ENCODE measurements at regions not wholly inside any gene's neighbourhood (a gene's known extent, or its start where the extent isn't known, plus 50 kb on each side); places are given as distances from the start of the nearest gene placed in this dataset.

DNA sequence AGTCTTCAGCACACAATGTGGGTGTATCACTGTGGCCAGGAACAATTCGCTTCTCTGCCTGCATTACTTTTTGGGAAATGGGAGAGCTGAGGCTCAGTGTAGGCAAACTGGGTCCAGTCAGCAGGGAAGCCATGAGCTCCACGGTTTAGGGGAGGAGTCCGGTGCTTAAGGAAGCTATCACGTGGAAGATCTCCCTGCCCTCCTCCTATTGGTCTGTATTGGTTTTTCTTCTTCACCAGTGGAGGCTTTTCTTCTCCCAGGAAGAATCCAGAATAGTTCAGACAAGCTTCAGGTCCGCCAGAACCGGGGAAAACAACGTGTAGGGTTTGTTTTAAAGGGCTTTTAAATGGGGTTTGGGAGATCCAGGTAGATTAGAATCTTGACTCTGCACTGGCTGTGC, 156.2 kb upstream of the CAMK1G start:
- H3K27ac ChIP-seq, result no peak overlapping the region
- TF ChIP-seq, protein P1, sequence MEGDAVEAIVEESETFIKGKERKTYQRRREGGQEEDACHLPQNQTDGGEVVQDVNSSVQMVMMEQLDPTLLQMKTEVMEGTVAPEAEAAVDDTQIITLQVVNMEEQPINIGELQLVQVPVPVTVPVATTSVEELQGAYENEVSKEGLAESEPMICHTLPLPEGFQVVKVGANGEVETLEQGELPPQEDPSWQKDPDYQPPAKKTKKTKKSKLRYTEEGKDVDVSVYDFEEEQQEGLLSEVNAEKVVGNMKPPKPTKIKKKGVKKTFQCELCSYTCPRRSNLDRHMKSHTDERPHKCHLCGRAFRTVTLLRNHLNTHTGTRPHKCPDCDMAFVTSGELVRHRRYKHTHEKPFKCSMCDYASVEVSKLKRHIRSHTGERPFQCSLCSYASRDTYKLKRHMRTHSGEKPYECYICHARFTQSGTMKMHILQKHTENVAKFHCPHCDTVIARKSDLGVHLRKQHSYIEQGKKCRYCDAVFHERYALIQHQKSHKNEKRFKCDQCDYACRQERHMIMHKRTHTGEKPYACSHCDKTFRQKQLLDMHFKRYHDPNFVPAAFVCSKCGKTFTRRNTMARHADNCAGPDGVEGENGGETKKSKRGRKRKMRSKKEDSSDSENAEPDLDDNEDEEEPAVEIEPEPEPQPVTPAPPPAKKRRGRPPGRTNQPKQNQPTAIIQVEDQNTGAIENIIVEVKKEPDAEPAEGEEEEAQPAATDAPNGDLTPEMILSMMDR (conservative IDR thresholded peaks at IDR 0.05), result no peak

DNA sequence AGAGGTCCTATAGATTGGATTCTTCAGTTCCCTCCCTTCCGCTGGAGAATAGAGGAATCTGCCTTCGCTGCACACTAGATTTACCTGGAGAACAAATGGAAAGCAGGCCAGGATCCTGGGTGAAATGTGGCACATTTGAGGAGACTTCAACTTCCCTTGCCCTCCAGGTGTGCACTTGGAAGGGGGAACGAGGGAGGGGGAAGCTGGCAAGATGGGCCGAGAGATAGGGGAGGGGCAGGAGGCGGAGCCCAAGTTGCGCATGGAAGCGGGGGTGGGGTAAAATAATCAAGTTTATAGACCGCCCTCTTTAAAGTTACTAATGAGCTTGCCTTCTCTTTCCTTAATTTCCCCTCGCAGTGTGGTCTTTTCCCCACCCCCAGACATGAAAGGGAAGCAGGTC, 155.7 kb upstream of the CAMK1G start:
- TF ChIP-seq, protein P1 (conservative IDR thresholded peaks at IDR 0.05), result no peak
- H3K27ac ChIP-seq, result no peak overlapping the region

DNA sequence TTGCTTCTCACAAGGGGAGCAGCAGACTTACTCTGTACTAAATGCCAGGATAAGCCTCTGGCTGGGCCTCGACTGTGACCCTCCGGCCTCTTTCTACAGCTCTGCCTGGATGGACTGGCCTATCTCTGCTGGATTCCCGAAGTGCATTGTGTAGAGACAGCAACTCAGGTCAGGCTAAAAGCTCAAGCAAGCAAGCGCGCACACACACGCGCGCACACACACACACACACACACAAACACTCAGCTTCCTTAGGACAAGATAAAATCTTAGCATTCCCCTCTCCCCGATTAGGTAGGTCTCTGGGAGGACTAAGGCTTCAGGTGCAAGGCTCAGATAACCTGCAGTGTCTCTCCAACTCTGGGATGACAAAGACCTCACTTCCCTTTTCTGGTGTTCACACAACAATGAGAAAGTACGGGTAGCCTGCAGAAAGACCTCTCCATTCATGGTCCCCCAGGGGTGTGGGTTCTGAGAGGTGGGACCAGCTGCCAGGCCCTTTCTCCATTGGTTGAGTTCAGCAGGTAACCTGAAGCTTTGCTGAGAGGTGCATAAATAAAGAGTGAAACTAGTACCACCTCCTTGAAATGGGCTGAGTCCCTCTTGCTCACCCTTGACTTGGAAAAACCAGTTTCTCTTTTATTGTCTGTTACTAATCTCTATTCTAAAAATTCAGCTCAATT, 155.1 kb upstream of the CAMK1G start:
- no peak overlapping the region for H3K27ac ChIP-seq
- TF ChIP-seq, protein P1 (conservative IDR thresholded peaks at IDR 0.05), result no peak

DNA sequence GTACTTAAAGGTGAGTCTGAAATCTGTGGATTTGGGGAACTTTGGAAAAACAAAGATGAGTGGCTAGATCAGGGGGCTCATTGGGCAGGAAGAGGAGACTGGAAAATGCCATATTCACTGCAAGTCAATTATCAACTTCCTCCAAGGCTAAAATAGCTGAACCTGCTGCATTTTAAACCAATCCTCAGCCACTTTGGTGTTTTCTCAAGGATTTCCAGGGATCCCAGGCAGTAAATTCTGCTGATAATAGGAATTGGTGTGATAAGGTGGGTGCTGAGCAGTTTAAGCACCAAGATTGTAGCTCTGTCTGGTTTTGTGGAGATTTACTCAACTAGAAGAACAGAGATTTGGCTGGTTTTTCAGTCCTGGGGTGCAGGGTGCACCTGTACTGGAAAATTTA, 153.9 kb upstream of the CAMK1G start:
- TF ChIP-seq, protein P1 (conservative IDR thresholded peaks at IDR 0.05), result no peak
- no peak overlapping the region for H3K27ac ChIP-seq

DNA sequence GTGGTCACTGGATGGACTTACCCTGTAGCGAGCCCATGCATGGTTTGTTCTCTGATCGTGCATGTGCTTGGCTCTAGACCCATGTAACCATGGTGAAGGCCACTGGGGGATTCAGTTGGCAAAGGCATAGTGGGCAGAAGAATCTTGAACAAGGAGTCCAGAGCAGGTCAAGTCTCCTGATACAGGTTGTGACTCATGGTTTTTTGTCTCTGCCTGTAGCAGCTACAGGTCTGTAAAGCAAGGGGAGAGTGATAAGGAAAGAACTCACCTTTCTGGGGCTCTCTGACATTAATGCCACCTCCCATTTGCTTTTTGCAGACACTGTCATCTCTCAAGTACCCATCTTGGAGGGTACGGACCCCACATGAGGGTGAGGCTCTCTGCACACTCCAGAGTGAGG, 153.4 kb upstream of the CAMK1G start:
- no peak overlapping the region for H3K27ac ChIP-seq
- TF ChIP-seq, protein P1 (conservative IDR thresholded peaks at IDR 0.05), result no peak

DNA sequence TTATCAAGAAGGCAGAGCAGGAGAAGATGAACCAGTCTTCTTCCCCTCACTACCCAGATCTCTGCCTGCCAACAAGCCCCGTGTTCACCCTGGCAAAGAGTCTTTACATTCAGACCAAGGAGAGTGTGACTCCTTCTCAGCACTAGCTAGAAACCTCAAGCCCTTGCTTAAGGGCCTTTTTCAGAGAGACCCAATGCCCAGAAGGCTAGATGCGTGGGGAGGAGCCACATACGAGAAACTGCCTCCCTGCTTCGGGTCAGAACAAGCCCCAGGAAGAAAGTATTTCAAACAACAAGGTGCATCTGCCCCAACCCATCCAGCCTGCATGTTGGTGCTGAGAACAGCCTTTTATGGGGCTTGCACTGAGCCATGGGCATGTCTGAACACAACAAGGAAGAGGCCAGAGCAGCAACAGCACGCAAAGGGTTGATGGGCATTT, 152.7 kb upstream of the CAMK1G start:
- TF ChIP-seq, protein P1 (conservative IDR thresholded peaks at IDR 0.05), result no peak
- no peak overlapping the region for H3K27ac ChIP-seq

DNA sequence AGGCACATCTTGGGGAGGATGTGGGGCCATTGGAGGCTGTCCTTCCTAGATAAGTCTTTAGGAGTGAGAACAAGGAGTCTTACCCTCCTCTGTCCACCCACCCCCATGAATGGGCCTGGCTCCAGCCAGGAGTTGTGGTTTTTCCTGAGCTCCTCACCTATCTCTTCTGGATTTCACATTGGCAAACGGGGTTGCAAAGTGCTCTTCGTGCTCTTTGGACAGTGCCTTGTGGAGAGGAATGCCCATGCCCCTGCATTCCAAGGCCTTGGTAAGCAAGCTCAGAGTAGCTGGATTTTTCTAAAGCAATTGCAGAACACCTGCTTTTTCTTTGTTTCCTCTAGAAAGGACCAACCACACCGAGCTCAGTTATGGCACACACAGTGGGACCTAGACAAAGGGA, 152.1 kb upstream of the CAMK1G start:
- no peak overlapping the region for H3K27ac ChIP-seq

More for the DNA sequence above, 152.1 kb upstream of the CAMK1G start:
- TF ChIP-seq, protein P1 (conservative IDR thresholded peaks at IDR 0.05), result no peak
